Ovary (tissue), 7 donors: ENCODE measurements at regions not wholly inside any gene's neighbourhood (a gene's known extent, or its start where the extent isn't known, plus 50 kb on each side); places are given as distances from the start of the nearest gene placed in this dataset.

ENCODE experiments used
- DNase-seq, 5 donors: peaks; one replicate each; pipeline ENCODE4 v3.0.0-alpha.2; 2019 to 2020
- H3K27ac ChIP-seq, 2 donors: fragments of 200-600 bp; one replicate each; pipeline versions ENCODE4 v1.5.1 to v1.8.0; 2019 to 2022
- H3K27me3 ChIP-seq: fragments of 200-600 bp; one replicate; pipeline ENCODE4 v1.8.0; 2022
- H3K36me3 ChIP-seq: fragments of 200-600 bp; sonication (generic); one replicate; pipeline ENCODE4 v1.5.1; 2019
- H3K4me1 ChIP-seq: one replicate; pipeline ENCODE4 v1.8.1; 2013; ENCODE audit warnings: mild to moderate bottlenecking, moderate library complexity; ENCODE audit not compliant: insufficient read depth
- H3K4me3 ChIP-seq: fragments of 200-600 bp; sonication (generic); one replicate; pipeline ENCODE4 v1.5.1; 2017
- H3K9me3 ChIP-seq, 2 donors: fragments of 200-600 bp in 1 of 2; sonication (generic) in 1 of 2; one replicate each; pipeline versions ENCODE4 v1.5.1 to v1.8.1; 2013 to 2019; ENCODE audit warnings: mild to moderate bottlenecking in 1 of 2, moderate library complexity in 1 of 2
- CTCF ChIP-seq, 3 donors: fragments of 450-650 bp in 2 of 3; fragments of 200-600 bp in 1 of 3; IDR thresholded peaks; one replicate each; pipeline versions ENCODE4 v1.5.1 to v1.8.0; 2016 to 2022; ENCODE audit warnings: antibody characterized with exemption in 3 of 3, mild to moderate bottlenecking in 1 of 3
- EP300 ChIP-seq: sonication (generic); formaldehyde crosslinking; IDR thresholded peaks from one replicate; pipeline ENCODE4 v1.6.1; 2017; ENCODE audit warnings: antibody characterized with exemption
- POLR2A ChIP-seq: fragments of 450-650 bp; IDR thresholded peaks from one replicate; pipeline ENCODE4 v1.6.1; 2017; ENCODE audit warnings: antibody characterized with exemption, mild to moderate bottlenecking, moderate library complexity
- WGBS, 3 donors: extraction: QIAGEN DNeasy Blood & Tissue Kit in 1 of 3; methylation state at CpG; one replicate each; pipeline versions ENCODE4 v1.1.5 to v1.1.7; 2013 to 2017; 5-methylcytosine and 5-hydroxymethylcytosine counted together
- intact Hi-C, 4 donors: fragments of 100-400 bp; cut with DNase I; formaldehyde crosslinking; loops; one replicate each; pipeline versions ENCODE4 v1.11.0 to v1.15.1; 2022 to 2023
- donor health status: DM: no; HTN: no; CAD: no; lungs with moderate emphysema.
- donor health status: DM: no; HTN: no; CAD: no.
- donor health status: Bipolar disorder and iron deficiency.
- donor health status: DM: no; HTN: no; CAD: no.
- donor health status: DM: yes; HTN: yes; CAD: no.

GRCh38 chr2:76295762-76296161 lies 585.0 kb upstream of the GCFC2 start:
- no peak for TF ChIP-seq CTCF (IDR thresholded peaks at IDR 0.05)
- TF ChIP-seq POLR2A, result no peak
- TF ChIP-seq EP300, result no peak

GRCh38 chr2:76288598-76288997 lies 577.9 kb upstream of the GCFC2 start:
- Histone ChIP-seq H3K4me3 (no peak overlapping the region), H3K9me3 (no peaks in the 10 kb centered on the region), H3K4me1 (no peaks in the 10 kb centered on the region), H3K36me3 (no peaks in the 10 kb centered on the region), H3K27ac (no peak overlapping the region), H3K27me3 (no peaks in the 10 kb centered on the region)
- intact Hi-C loops, result no loop called here
- WGBS, 3 donors, result 33 to 64% (median 51%) methylated on average over 1 of the region's 1 CpG
- DNase-seq, result no peak
- TF ChIP-seq EP300 (no peak), POLR2A (no peak), CTCF (IDR thresholded peaks at IDR 0.05) (no peak)

More at GRCh38 chr2:76295762-76296161, 585.0 kb upstream of the GCFC2 start:
- H3K4me3 ChIP-seq, result no peak overlapping the region
- no peaks in the 10 kb centered on the region for H3K27me3 ChIP-seq
- DNase-seq, result no peak
- no peak overlapping the region for H3K27ac ChIP-seq
- H3K36me3 ChIP-seq, result no peaks in the 10 kb centered on the region
- H3K4me1 ChIP-seq, result no peaks in the 10 kb centered on the region
- intact Hi-C loops, result no loop called here
- H3K9me3 ChIP-seq, result no peaks in the 10 kb centered on the region

- no peaks in the 10 kb centered on the region for H3K9me3 ChIP-seq
- no peaks in the 10 kb centered on the region for H3K36me3 ChIP-seq
- no peaks in the 10 kb centered on the region for H3K27me3 ChIP-seq
- WGBS, 3 donors, result 70 to 82% (median 71%) methylated on average over 2 of the region's 2 CpGs
- no peaks in the 10 kb centered on the region for H3K4me1 ChIP-seq
- TF ChIP-seq POLR2A, result no peak
- no peak for TF ChIP-seq EP300
- TF ChIP-seq CTCF (IDR thresholded peaks at IDR 0.05), result no peak
- H3K27ac ChIP-seq, result no peak overlapping the region
- H3K4me3 ChIP-seq, result no peak overlapping the region
- DNase-seq, result no peak
- intact Hi-C loops, result no loop called here
Observed at GRCh38 chr2:76288146-76288545, 577.4 kb upstream of the GCFC2 start.

GRCh38 chr2:76283350-76283749 lies 572.6 kb upstream of the GCFC2 start:
- no peak for DNase-seq
- Histone ChIP-seq H3K36me3 (no peaks in the 10 kb centered on the region), H3K27ac (no peak overlapping the region), H3K4me1 (no peaks in the 10 kb centered on the region), H3K9me3 (no peaks in the 10 kb centered on the region), H3K27me3 (no peaks in the 10 kb centered on the region), H3K4me3 (no peak overlapping the region)
- intact Hi-C loops, result no loop called here
- TF ChIP-seq EP300, result no peak
- no peak for TF ChIP-seq CTCF (IDR thresholded peaks at IDR 0.05)
- no peak for TF ChIP-seq POLR2A
